ENCODE measurements at regions not wholly inside any gene's neighbourhood (a gene's known extent, or its start where the extent isn't known, plus 50 kb on each side); places are given as distances from the start of the nearest gene placed in this dataset.
"Not testable (repeated sequence)": the region's sequence is repeated elsewhere in the genome, so short reads cannot be mapped to it uniquely, and the experiment has no call there.

DNA sequence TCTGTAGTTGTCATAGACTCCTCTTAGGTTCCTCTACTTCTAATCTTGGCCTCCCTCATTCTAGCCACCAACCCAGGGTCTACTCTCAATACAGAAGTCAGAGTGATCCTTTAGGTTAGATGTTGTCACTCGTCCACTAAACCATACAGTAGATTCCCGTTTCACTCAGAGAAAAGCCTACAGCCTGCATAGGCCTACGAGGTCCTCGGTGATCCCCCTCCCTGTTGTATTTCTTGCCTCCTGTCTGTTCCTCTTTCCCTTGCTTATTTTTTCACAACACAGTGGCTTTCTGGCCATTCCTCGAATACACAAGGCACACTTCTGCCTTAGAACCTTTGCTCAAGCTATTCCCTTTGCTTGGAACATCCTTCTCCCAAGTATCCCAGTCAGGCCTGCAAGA, 183.0 kb upstream of the PRSS1 start:
- no peak for DNase-seq

GRCh38 chr7:142564125-142564524, 185.1 kb upstream of the PRSS1 start:
- DNase-seq, result not testable (repeated sequence)

DNA sequence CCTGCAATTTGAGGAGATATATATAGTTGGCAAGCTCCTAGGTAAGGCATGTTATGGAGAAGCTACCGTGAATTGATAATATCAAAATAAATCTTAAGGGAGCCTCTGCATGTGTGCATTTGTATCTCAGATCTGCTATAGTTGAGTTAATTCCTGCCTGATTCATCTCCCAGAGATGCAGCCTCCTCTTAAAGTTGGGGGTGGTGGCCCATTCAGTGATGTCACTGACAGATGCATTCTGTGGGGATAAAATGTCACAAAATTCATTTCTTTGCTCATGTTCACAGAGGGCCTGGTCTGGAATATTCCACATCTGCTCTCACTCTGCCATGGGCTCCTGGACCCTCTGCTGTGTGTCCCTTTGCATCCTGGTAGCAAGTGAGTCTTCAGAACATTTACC, 185.8 kb upstream of the PRSS1 start:
- no peak for DNase-seq

DNA sequence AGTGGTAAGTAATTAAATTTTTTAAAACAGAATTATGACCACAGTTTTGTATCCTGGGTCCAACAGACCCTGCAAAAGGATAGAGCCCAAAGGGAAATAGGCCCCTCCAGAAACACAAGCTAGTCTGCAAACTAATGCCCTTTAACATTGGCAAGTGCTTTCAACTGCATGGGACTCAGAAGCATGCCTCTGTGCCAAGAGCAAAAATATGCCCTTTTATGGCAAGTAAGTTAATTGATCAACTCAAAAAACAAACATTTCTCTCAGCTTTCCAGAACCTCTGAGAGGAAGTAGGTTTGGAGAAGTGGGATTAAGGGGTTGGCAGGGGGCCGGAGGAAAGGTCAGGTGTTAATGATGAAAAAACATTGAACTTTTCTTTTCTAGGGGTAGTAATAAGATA, 186.6 kb upstream of the PRSS1 start:
- no peak for DNase-seq

DNA sequence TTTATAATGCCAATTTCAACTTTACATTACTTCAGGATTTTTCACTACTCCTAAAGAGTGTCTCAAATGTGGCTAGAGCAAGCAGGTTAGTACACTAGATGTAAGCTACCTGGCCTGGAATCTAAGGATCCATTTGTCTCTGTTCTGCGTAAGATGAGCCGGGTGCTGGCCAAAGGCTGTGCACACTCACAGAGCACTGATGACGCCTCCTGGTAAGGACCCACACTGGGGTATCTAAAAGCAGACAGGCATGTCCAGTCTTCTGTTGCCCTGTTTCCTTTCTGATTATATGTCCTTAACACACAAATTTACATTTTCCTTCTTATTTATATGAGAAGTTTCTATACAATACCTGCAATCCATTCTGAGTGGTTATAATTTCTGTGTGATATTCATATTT, 187.9 kb upstream of the PRSS1 start:
- not testable (repeated sequence) for DNase-seq

DNA sequence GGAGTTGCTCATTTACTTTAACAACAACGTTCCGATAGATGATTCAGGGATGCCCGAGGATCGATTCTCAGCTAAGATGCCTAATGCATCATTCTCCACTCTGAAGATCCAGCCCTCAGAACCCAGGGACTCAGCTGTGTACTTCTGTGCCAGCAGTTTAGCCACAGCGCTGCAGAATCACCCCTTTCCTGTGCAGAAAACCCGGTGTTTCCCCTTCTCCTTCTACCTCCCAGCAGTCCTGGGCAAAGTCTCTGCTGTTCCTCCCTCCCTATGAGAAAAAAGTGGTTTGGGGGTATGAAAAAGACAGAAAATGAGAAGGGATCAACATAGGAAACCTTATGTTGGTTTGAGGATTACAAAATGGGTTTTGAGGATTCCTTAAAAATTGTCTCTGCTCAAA, 188.5 kb upstream of the PRSS1 start:
- DNase-seq, result not testable (repeated sequence)

DNA sequence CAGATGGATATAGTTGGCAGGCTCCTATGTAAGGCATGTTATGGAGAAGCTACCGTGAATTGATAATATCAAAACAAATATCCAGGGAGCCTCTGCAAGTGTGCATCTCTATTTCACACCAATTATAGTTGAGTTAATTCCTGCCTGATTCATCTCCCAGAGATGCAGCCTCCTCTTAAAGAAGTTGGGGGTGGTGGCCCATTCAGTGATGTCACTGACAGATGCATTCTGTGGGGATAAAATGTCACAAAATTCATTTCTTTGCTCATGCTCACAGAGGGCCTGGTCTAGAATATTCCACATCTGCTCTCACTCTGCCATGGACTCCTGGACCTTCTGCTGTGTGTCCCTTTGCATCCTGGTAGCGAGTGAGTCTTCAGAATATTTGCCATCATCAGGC, 189.1 kb upstream of the PRSS1 start:
- DNase-seq, result no peak

GRCh38 chr7:142557971-142558582, 191.2 kb upstream of the PRSS1 start:
- peak; percentile 64 for DNase-seq

- no peak for DNase-seq
Observed at GRCh38 chr7:142556740-142557139, 192.5 kb upstream of the PRSS1 start.

- DNase-seq, result no peak
Observed at GRCh38 chr7:142554560-142555532, 194.4 kb upstream of the PRSS1 start.

GRCh38 chr7:142553216-142553615, 196.1 kb upstream of the PRSS1 start:
- no peak for DNase-seq

DNA sequence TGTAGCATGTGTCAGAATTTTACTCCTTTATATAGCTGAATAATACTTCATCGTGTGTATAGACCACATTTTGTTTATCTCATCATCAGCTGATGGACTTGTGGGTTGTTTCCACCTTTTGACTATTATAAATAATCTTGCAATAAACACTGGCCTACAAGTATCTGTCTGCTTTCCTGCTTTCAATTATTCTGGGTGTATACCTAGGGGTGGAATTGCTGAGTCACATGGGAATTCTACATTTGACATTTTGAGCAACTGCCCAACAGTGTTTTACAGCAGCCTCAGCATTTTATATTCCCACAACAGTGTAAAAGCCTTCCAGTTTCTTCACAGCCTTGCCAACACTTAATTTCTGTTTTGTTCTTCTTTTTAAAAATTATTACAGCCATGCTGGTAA, 200.3 kb upstream of the PRSS1 start:
- DNase-seq, result no peak

GRCh38 chr7:142546452-142546851, 202.8 kb upstream of the PRSS1 start:
- no peak for DNase-seq

DNA sequence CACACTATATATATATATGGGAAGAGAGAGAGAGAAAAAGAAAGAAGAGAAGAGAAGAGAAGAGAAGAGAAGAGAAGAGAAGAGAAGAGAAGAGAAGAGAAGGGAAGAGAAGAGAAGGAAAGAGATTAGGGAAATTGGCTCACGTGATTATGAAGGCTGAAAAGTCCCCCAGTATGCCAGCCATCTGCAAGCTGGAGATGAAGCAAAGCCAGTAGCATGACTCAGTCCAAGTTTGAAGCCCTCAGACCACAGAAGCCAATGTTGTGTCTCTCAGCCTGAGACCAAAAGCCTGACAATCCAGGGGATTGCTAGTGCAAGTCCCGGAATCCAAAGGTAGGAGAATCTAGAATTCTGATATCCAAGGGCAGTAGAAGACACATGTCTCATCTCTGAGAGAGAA, 206.3 kb upstream of the PRSS1 start:
- DNase-seq, result no peak

- DNase-seq, result no peak
Observed at GRCh38 chr7:142542105-142542504, 207.2 kb upstream of the PRSS1 start.

DNA sequence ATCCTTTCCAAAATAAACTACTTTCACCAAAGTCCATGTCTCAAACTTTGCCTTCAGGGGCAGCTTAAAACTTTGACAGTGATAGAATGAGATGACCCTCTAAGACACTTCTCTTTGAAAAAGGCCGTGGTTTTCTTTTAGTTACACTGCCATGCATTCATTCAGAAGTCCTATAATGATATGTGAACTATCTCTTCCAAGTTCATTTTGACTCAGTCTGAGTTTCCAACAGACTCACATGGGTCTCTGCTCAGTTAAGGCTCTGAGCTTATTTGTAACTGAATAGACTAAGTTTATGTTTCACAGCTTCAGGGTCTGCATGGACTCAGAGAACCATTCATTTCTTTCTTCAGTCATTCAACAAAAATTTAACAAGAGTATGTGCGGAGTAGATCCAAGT, 208.9 kb upstream of the PRSS1 start:
- no peak for DNase-seq

DNA sequence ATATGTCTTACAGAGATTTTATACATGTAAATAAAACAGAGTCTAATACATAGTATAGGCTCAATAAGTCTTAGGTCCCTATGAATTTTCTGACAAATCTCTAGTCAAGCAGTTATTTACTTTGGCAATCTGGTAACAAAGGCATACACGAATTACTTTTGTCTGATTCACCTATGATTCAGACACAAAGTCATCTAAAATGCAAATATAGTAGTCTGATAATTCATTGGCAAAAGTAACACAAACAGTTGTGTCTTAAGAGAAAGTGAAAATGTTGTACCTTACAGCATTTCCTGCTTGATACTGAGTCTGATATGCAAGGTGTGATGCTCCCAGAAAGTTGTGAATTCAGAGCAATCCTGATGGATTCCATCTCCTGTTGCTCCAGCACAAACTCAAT, 209.4 kb upstream of the PRSS1 start:
- DNase-seq, result no peak

GRCh38 chr7:142537760-142538159, 211.5 kb upstream of the PRSS1 start:
- no peak for DNase-seq

GRCh38 chr7:142535123-142535779, 214.0 kb upstream of the PRSS1 start:
- DNase-seq, result peak; percentile 83

GRCh38 chr7:142534726-142535122, 214.5 kb upstream of the PRSS1 start:
- no peak for DNase-seq

GRCh38 chr7:142533920-142534319, 215.4 kb upstream of the PRSS1 start:
- no peak for DNase-seq

DNA sequence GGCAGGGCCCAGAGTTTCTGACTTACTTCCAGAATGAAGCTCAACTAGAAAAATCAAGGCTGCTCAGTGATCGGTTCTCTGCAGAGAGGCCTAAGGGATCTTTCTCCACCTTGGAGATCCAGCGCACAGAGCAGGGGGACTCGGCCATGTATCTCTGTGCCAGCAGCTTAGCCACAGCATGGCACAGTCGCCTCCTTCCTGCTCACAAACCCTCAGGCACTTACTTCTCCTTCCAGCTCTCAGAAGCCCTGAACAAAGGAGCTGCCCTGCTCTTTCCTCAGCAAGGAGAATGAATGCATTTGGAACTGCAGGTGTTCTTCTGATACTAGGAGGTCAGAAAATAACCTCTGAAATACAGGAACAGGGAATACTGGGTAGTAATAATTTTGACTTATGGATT, 219.7 kb upstream of the PRSS1 start:
- no peak for DNase-seq

- no peak for DNase-seq
Observed at GRCh38 chr7:142528608-142529408, 220.5 kb upstream of the PRSS1 start.

Data from activated CD8-positive, alpha-beta memory T cell treated with anti-CD3 and anti-CD28 coated beads, Interleukin-2, amount 50 U/mL, for 48 hours (primary cell).